IMR-90 (cell line): ENCODE measurements at regions not wholly inside any gene's neighbourhood (a gene's known extent, or its start where the extent isn't known, plus 50 kb on each side); places are given as distances from the start of the nearest gene placed in this dataset.

Experiments used
- ATAC-seq: fragments of 200-7000 bp; cut with Tn5 transposase; 2 replicates; pipeline ENCODE4 v1.9.1; 2020; ENCODE audit warnings: low read depth, mild to moderate bottlenecking, moderate library complexity
- BruUV-seq: library from RNA; stranded (reverse); fragments of 400-500 nt; replicated peaks from 2 replicates; lab custom pipeline; 2021; lab: Mats Ljungman, UMichigan
- CTCF ChIA-PET: fragments of 300-600 bp; formaldehyde crosslinking; extraction: SDS; loops from one replicate; lab custom pipeline; 2021; ENCODE audit warnings: antibody characterized with exemption; lab: Yijun Ruan, JAX
- POLR2A ChIA-PET: fragments of 300-600 bp; sonication (Branson Sonifier 250); formaldehyde crosslinking; loops from one replicate; lab custom pipeline; 2022; ENCODE audit warnings: antibody characterized with exemption; ENCODE audit not compliant: unreplicated experiment; lab: Charles Lee
- DNase-seq: peaks from one replicate; pipeline ENCODE4 v3.0.0; 2013
- H2AFZ ChIP-seq: replicated peaks from 2 replicates; pipeline ENCODE3; 2013; ENCODE audit warnings: low read length, mild to moderate bottlenecking; ENCODE audit not compliant: poor library complexity
- H2AK5ac ChIP-seq: 2 replicates; pipeline ENCODE4 v1.6.1; 2013; ENCODE audit warnings: low read depth, low read length, inconsistent platforms
- H2AK9ac ChIP-seq: replicated peaks from 2 replicates; pipeline ENCODE3; 2013; ENCODE audit warnings: mild to moderate bottlenecking, low read depth, low read length, moderate library complexity; ENCODE audit not compliant: poor library complexity
- H2BK120ac ChIP-seq: 2 replicates; pipeline ENCODE4 v1.6.1; 2013; ENCODE audit warnings: low read depth, low read length, inconsistent platforms
- H2BK15ac ChIP-seq: 3 replicates; pipeline ENCODE4 v1.6.1; 2013; ENCODE audit warnings: low read depth, low read length, inconsistent platforms
- H2BK20ac ChIP-seq: 2 replicates; pipeline ENCODE4 v1.6.1; 2013; ENCODE audit warnings: low read depth, mild to moderate bottlenecking, inconsistent platforms, low read length, moderate library complexity
- H2BK5ac ChIP-seq: 2 replicates; pipeline ENCODE4 v1.6.1; 2013; ENCODE audit warnings: mild to moderate bottlenecking, low read depth, low read length, inconsistent platforms; ENCODE audit not compliant: poor library complexity, severe bottlenecking
- H3K14ac ChIP-seq: replicated peaks from 2 replicates; pipeline ENCODE4 v1.6.1; 2013; ENCODE audit warnings: low read depth, low read length, inconsistent platforms
- H3K18ac ChIP-seq: 2 replicates; pipeline ENCODE4 v1.6.1; 2013; ENCODE audit warnings: low read depth, low read length, control low read depth
- H3K23ac ChIP-seq: 2 replicates; pipeline ENCODE4 v1.6.1; 2013; ENCODE audit warnings: low read depth, low read length, inconsistent platforms
- H3K27ac ChIP-seq: 2 replicates; pipeline ENCODE4 v1.5.1; 2013; ENCODE audit warnings: mild to moderate bottlenecking, control low read depth, low read length; ENCODE audit not compliant: insufficient read depth
- H3K27me3 ChIP-seq: 2 replicates; pipeline ENCODE4 v1.6.1; 2013; ENCODE audit warnings: low read length; ENCODE audit not compliant: control insufficient read depth, insufficient read depth
- H3K36me3 ChIP-seq: 2 replicates; pipeline ENCODE4 v1.6.1; 2013; ENCODE audit warnings: low read length, mixed read lengths; ENCODE audit not compliant: control insufficient read depth, insufficient read depth
- H3K4ac ChIP-seq: 2 replicates; pipeline ENCODE4 v1.6.1; 2013; ENCODE audit warnings: low read depth, low read length, inconsistent platforms
- H3K4me1 ChIP-seq: 2 replicates; pipeline ENCODE4 v1.6.1; 2013; ENCODE audit warnings: low read length, mixed read lengths; ENCODE audit not compliant: control insufficient read depth, insufficient read depth
- H3K4me2 ChIP-seq: 2 replicates; pipeline ENCODE4 v1.6.1; 2013; ENCODE audit warnings: low read depth, mild to moderate bottlenecking, control low read depth, low read length, moderate library complexity
- H3K4me3 ChIP-seq: 2 replicates; pipeline ENCODE4 v1.5.1; 2013; ENCODE audit warnings: low read depth, mild to moderate bottlenecking, control low read depth, low read length, moderate library complexity; ENCODE audit not compliant: insufficient read depth
- H3K56ac ChIP-seq: 2 replicates; pipeline ENCODE4 v1.6.1; 2013; ENCODE audit warnings: low read length, inconsistent platforms; ENCODE audit not compliant: insufficient read depth; ENCODE audit errors: extremely low read depth
- H3K79me1 ChIP-seq, 2 experiments: 2 replicates each; pipeline ENCODE4 v1.6.1; 2013; ENCODE audit warnings: low read length in 2 of 2, inconsistent platforms in 1 of 2, low read depth in 1 of 2
- H3K9ac ChIP-seq: 2 replicates; pipeline ENCODE4 v1.6.1; 2013; ENCODE audit warnings: low read depth, low read length, control low read depth
- H3K9me1 ChIP-seq: 2 replicates; pipeline ENCODE4 v1.6.1; 2013; ENCODE audit warnings: low read length, inconsistent platforms; ENCODE audit not compliant: insufficient read depth
- H3K9me3 ChIP-seq: 2 replicates; pipeline ENCODE4 v1.6.1; 2013; ENCODE audit warnings: low read length; ENCODE audit not compliant: control insufficient read depth, insufficient read depth
- H4K20me1 ChIP-seq: 2 replicates; pipeline ENCODE4 v1.6.1; 2013; ENCODE audit warnings: low read length, inconsistent platforms; ENCODE audit not compliant: insufficient read depth
- H4K5ac ChIP-seq: 2 replicates; pipeline ENCODE4 v1.6.1; 2013; ENCODE audit warnings: mild to moderate bottlenecking, low read depth, low read length, control low read depth
- H4K8ac ChIP-seq, 2 experiments: 2 replicates each; pipeline ENCODE4 v1.6.1; 2013; ENCODE audit warnings: low read depth in 2 of 2, low read length in 2 of 2, control low read depth in 1 of 2, inconsistent platforms in 1 of 2
- H4K91ac ChIP-seq: 2 replicates; pipeline ENCODE4 v1.6.1; 2013; ENCODE audit warnings: low read depth, low read length, inconsistent platforms; ENCODE audit not compliant: insufficient read depth
- BHLHE40 ChIP-seq: fragments of 150-350 bp; IDR thresholded peaks from 2 replicates; pipeline ENCODE4 v1.6.1; 2016; ENCODE audit warnings: mild to moderate bottlenecking, low read depth, low read length
- CEBPB ChIP-seq: IDR thresholded peaks from 2 replicates; pipeline ENCODE4 v1.6.1; 2012; ENCODE audit warnings: low read depth, low read length, improper control_type of control experiment
- CHD1 ChIP-seq: IDR thresholded peaks from 2 replicates; pipeline ENCODE4 v1.6.1; 2012; ENCODE audit warnings: low read depth, low read length, improper control_type of control experiment
- ELK1 ChIP-seq: fragments of 150-350 bp; IDR thresholded peaks from 2 replicates; pipeline ENCODE4 v1.6.1; 2016; ENCODE audit warnings: low read depth, mild to moderate bottlenecking, low read length, moderate library complexity, borderline replicate concordance
- FOS ChIP-seq: fragments of 150-350 bp; IDR thresholded peaks from 2 replicates; pipeline ENCODE4 v1.6.1; 2016; ENCODE audit warnings: low read depth, low read length
- MAFK ChIP-seq: IDR thresholded peaks from 2 replicates; pipeline ENCODE4 v1.6.1; 2012; ENCODE audit warnings: low read depth, low read length, improper control_type of control experiment
- MAZ ChIP-seq: IDR thresholded peaks from 2 replicates; pipeline ENCODE4 v1.6.1; 2012; ENCODE audit warnings: low read depth, mild to moderate bottlenecking, low read length, improper control_type of control experiment, moderate library complexity, borderline replicate concordance
- MXI1 ChIP-seq: IDR thresholded peaks from 2 replicates; pipeline ENCODE4 v1.6.1; 2012; ENCODE audit warnings: low read depth, mild to moderate bottlenecking, low read length, moderate library complexity, borderline replicate concordance
- NFE2L2 ChIP-seq: fragments of 150-350 bp; IDR thresholded peaks from 2 replicates; pipeline ENCODE4 v1.6.1; 2016; ENCODE audit warnings: low read depth, mild to moderate bottlenecking, low read length
- POLR2A ChIP-seq: IDR thresholded peaks from 2 replicates; pipeline ENCODE4 v1.6.1; 2012; ENCODE audit warnings: mild to moderate bottlenecking, low read depth, low read length
- RAD21 ChIP-seq: IDR thresholded peaks from 2 replicates; pipeline ENCODE4 v1.6.1; 2012; ENCODE audit warnings: low read length, improper control_type of control experiment
- RCOR1 ChIP-seq: IDR thresholded peaks from 2 replicates; pipeline ENCODE4 v1.6.1; 2012; ENCODE audit warnings: mild to moderate bottlenecking, low read length, improper control_type of control experiment; ENCODE audit not compliant: insufficient replicate concordance
- RFX5 ChIP-seq: IDR thresholded peaks from 2 replicates; pipeline ENCODE4 v1.8.0; 2012; ENCODE audit warnings: low read depth, mild to moderate bottlenecking, low read length, moderate library complexity
- SMC3 ChIP-seq: fragments of 150-350 bp; IDR thresholded peaks from 2 replicates; pipeline ENCODE4 v1.6.1; 2016; ENCODE audit warnings: low read depth, mild to moderate bottlenecking, antibody characterized with exemption, low read length, moderate library complexity
- WGBS, 2 experiments: methylation state at CpG; one replicate each; pipeline versions ENCODE4 v1.1.5 to v1.1.7; 2013; ENCODE audit warnings: missing lambda C conversion rate in 2 of 2; ENCODE audit not compliant: insufficient read length in 1 of 2; ENCODE audit errors: extremely low coverage in 2 of 2; 5-methylcytosine and 5-hydroxymethylcytosine counted together
- dilution Hi-C: fragments of 300-500 bp; cut with HindIII; formaldehyde crosslinking; loops from one replicate; pipeline ENCODE4 v1.14.3; 2018; ENCODE audit warnings: low sequenced_read_pairs; ENCODE audit not compliant: unreplicated experiment
- in situ Hi-C: fragments of 300-500 bp; cut with MboI; formaldehyde crosslinking; loops from 3 replicates; pipeline ENCODE4 v1.14.3; 2019; ENCODE audit warnings: low sequenced_read_pairs, inconsistent platforms, mixed read lengths
- intact Hi-C: fragments of 100-400 bp; cut with micrococcal nuclease; formaldehyde crosslinking; loops from 2 replicates; pipeline ENCODE4 v1.10.0; 2022
- TF ChIP-seq, protein P1 (sequence below): conservative IDR thresholded peaks from 2 replicates; pipeline ENCODE4 v1.5.1; 2012; ENCODE audit warnings: mild to moderate bottlenecking, low read depth, low read length, improper control_type of control experiment
- TF ChIP-seq, protein P2 (sequence below): fragments of 150-350 bp; IDR thresholded peaks from 2 replicates; pipeline ENCODE4 v1.6.1; 2017; ENCODE audit warnings: mild to moderate bottlenecking, antibody characterized with exemption, low read length, low read depth

DNA sequence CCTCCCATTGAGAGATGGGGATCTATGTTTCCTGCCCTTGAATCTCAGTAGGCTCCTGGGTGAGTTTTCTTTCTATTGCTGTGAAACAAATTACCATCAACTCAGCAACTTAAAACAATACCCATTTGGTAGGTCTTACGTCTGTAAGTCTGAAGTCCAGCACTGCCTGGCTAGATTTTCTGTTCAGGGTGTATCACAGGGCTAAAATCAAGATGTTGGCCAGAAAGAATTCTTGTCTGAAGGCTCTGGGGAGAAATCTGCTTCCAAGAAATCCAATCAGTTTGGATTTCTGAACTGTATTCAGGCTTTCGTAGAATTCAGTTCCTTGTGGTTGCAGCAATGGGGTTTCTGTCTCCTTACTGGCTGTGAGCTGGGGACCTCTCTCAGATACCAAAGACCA lies 99.6 kb upstream of the SLC24A3 start:
- in situ Hi-C loops, result no loop called here
- no peak overlapping the region for H3K14ac ChIP-seq
- no peaks in the 10 kb centered on the region for H3K4me1 ChIP-seq
- dilution Hi-C loops, result no loop called here
- WGBS, 2 experiments, result no CpG with 5 or more reads among the region's 2 CpGs
- no peak overlapping the region for H2BK5ac ChIP-seq
- H3K9me1 ChIP-seq, result no peaks in the 10 kb centered on the region
- no peak overlapping the region for H4K91ac ChIP-seq
- no peak overlapping the region for H3K27ac ChIP-seq
- TF ChIP-seq ELK1, result no peak
- TF ChIP-seq, protein P1, sequence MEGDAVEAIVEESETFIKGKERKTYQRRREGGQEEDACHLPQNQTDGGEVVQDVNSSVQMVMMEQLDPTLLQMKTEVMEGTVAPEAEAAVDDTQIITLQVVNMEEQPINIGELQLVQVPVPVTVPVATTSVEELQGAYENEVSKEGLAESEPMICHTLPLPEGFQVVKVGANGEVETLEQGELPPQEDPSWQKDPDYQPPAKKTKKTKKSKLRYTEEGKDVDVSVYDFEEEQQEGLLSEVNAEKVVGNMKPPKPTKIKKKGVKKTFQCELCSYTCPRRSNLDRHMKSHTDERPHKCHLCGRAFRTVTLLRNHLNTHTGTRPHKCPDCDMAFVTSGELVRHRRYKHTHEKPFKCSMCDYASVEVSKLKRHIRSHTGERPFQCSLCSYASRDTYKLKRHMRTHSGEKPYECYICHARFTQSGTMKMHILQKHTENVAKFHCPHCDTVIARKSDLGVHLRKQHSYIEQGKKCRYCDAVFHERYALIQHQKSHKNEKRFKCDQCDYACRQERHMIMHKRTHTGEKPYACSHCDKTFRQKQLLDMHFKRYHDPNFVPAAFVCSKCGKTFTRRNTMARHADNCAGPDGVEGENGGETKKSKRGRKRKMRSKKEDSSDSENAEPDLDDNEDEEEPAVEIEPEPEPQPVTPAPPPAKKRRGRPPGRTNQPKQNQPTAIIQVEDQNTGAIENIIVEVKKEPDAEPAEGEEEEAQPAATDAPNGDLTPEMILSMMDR, result no peak
- no peak for TF ChIP-seq BHLHE40
- no peak for TF ChIP-seq POLR2A
- no peak for TF ChIP-seq MAFK
- no peak for TF ChIP-seq MAZ
- TF ChIP-seq, protein P2, sequence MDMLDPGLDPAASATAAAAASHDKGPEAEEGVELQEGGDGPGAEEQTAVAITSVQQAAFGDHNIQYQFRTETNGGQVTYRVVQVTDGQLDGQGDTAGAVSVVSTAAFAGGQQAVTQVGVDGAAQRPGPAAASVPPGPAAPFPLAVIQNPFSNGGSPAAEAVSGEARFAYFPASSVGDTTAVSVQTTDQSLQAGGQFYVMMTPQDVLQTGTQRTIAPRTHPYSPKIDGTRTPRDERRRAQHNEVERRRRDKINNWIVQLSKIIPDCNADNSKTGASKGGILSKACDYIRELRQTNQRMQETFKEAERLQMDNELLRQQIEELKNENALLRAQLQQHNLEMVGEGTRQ, result no peak
- no peak for TF ChIP-seq SMC3
- TF ChIP-seq RFX5, result no peak
- no peak for TF ChIP-seq FOS
- no peak for TF ChIP-seq CEBPB
- TF ChIP-seq CHD1, result no peak
- no peak for TF ChIP-seq RAD21
- TF ChIP-seq MXI1, result no peak
- no peak for TF ChIP-seq NFE2L2
- TF ChIP-seq RCOR1, result no peak
- H4K5ac ChIP-seq, result no peak overlapping the region
- no peak overlapping the region for H4K8ac ChIP-seq
- no peak overlapping the region for H2AK9ac ChIP-seq
- H3K56ac ChIP-seq, result no peak overlapping the region
- no peak overlapping the region for H3K18ac ChIP-seq
- ATAC-seq (no peak), DNase-seq (no peak)
- H3K4me3 ChIP-seq, result no peak overlapping the region
- no TSS peak for BruUV-seq
- no peak overlapping the region for H2AK5ac ChIP-seq
- no peak overlapping the region for H3K9ac ChIP-seq
- no peaks in the 10 kb centered on the region for H4K20me1 ChIP-seq
- H3K79me1 ChIP-seq, result no peaks in the 10 kb centered on the region
- H3K36me3 ChIP-seq, result no peaks in the 10 kb centered on the region
- no peak overlapping the region for H3K4ac ChIP-seq
- peaks cover 6% of the 10 kb centered on the region for H3K9me3 ChIP-seq
- no peak overlapping the region for H3K4me2 ChIP-seq
- H2AFZ ChIP-seq, result no peak overlapping the region
- no peak overlapping the region for H2BK15ac ChIP-seq
- no peaks in the 10 kb centered on the region for H3K27me3 ChIP-seq
- intact Hi-C loops, result no loop called here
- H3K23ac ChIP-seq, result no peak overlapping the region
- no peak overlapping the region for H2BK20ac ChIP-seq
- no peak overlapping the region for H2BK120ac ChIP-seq
- POLR2A ChIA-PET, result no interaction called here
- CTCF ChIA-PET, result no interaction called here
